ENCODE measurements at regions not wholly inside any gene's neighbourhood (a gene's known extent, or its start where the extent isn't known, plus 50 kb on each side); places are given as distances from the start of the nearest gene placed in this dataset.

- DNase-seq: no peak
Observed at GRCh38 chr2:7988440-7988839, 693.4 kb upstream of the ID2 start.

DNA sequence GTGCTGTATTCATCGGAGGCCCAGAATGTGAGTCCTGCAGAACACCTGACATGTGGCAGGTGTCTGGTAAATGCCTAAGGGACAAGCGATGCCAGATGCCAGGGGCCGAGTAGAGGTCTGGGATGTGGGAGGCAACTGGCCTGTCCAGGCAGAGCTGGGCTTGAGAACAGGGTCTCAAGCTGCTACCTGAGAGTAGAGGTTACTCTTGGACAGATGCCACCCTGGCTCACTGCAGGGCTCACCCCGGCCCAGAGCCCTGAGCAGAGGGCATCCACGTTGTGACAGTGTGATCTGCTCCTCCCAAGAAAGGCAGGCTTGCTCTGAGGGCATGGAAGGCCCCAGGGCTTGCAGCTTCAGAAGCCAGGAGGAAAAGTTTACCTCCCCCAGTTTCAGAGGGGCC, 692.0 kb upstream of the ID2 start:
- no peak for DNase-seq

DNA sequence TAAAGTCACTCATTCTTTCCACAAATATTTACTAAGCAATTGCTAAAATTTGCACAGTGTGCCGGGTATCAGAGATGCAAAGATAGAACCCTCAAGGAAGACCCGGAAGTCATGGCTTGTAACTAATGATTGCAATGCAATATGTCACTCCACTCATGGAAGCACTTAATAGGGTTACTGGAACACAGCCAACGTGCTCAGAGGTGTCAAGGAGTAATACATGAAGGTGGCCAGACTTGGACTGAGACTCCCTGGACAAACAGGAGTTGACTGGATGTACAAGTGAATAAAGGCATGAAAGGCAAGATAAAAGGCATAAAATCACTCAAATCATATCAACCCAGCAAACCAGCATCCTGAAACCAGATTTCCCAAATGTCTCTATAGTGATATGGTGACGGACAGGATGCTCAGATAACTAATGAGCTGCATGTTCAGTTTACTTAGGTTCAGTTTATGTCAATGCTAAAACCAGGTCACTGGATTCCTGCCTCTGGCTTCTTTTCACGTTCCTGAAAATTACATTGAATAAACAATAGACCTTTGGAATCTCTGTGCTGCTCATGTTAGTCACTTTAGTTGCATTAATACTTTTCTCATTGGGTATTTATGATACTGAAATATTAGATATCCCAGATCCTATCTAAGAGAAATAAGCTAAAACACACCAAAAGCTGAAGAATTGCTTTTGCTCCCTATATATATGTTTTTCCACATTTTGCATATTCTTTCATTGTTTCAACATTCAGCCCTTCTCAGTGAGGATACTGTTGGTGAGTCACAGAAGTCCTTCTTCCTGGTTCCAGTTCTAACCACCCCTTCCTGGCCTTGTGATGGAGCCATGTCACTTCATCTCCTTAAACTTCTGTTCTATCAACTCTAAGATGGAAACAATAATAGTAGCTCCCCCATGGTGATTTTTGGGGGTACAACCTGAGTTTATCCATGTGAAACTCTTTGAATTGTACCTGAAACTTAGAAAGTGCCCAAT, 688.9 kb upstream of the ID2 start:
- no peak for DNase-seq

DNA sequence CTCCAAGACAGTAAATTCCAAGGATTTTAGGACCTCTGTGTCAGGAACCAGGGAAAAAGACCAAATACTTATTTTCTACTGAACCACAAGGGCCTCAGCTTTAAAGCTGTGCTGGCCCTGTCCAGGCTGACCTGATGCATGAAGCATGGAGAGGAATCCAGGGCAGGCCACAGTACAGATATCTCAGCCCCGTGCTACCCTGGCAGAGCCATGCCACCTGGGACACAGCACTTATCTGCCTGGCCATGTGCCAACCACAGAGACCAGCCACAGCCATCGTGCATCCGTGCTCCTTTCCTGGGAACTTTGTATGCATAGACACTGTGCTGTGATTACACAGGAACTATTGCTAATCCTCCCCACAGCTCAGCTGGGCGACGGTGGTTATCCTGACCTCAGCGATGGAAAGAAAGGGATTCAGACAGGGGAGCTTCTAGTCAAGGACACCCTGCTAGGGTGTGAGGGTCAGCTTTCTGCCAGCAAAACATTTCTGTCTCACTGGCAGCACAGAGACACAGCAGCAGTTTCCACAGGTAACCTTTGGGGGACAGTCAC, 687.4 kb upstream of the ID2 start:
- DNase-seq: no peak

DNA sequence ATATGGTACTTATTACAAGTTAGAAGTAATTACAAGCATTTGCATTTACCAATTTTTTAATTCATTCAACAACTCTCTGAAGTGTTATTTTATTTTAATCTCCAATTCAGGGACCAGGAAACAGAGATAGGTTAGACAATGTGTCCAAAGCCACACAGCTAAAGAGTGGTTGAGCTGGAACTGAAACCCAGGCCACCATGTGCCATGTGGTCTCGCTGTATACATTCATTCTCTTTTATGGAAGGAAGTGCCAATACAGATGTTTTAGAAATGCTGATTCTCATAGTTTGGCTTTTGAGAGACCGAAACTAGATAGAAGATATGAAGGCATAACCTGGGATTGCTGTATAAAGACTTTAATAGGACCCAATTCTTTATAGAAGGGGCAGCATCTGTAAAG, 684.6 kb upstream of the ID2 start:
- DNase-seq: no peak

DNA sequence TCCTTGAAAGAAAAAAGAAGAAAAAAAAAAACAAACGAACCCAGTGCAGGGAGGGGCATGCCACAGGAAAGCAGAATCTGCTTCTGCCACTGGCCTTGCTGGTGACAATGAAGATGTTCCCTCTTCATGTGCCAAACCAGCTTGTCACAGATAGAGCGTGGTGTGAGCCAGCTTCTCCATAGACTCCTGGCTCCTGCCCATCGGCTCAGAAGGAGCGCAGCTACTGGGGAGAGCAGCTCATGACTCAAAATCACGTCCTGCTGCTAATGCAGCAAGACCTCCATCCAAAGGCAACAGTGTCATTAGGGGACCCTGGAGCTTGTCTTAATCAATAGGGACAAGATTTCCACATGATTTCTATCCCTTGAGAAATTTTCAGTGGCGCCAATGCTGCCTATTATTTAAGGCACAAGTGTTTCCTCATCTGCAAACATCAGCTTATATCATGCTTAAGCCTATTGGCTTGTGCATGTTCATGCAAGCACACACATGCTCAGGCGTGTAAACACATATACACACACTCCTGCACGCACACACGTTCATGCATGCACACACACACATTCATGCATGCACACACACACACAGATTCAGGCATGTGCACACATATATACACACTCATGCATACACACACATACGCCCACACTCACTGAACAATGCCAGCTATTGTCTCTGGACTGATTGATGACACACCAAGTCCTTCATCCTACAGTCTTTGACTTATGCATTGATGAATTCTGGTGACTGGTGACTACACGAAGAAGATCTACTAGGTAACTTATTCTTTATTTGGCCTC, 682.0 kb upstream of the ID2 start:
- DNase-seq: no peak

GRCh38 chr2:8000870-8001269, 681.0 kb upstream of the ID2 start:
- no peak for DNase-seq

- no peak for DNase-seq
Observed at GRCh38 chr2:8002765-8003393, 679.0 kb upstream of the ID2 start.

DNA sequence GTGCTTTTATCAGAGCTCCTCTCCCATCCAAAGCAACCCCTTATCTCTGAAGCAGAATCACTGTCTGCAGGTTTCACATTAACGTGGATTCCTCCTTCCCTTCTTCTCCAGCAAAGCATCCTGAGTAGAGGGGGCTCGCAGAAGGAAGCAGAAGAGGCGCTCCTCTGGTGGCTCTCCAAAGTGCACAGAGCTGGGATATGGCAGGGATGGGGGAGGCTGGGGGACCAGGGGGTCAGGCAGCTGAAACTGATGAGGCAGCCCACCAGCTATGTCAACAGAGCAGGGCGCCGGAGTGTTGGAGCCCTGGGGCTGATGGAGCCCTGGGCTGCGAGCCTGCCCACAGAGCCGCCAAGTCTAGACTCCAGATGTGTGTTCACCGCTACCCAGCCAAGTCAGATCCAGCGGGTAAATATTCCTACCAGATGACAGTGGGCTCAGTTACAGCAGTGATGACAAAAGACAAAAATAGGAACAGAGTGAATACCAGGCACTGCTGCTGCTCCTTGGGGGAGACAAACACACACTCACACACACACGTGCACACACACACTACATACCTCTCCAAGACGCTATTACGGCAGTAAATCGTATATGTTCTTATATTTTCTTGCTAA, 678.3 kb upstream of the ID2 start:
- DNase-seq: no peak

DNA sequence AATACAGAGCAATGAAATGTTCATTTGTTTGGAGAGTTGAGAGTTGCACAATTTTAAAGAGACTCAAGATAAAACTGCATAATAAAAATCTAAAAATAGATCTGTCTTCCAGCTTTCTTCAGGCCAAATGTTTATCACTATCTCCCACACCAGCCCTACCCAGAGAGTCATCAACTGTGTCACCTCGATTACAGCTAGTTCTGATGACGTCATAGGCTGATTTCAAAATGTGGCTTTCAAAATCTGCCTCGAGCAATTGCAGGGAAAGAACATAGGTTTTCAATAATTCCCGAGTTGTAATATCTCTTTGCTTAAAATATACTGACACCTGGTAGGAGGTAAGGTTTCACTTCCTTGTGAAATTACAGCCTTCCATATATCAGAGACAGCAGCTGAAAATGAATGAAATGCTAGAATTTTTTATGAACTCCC, 677.6 kb upstream of the ID2 start:
- no peak for DNase-seq

- DNase-seq: no peak
Observed at GRCh38 chr2:8006181-8006580, 675.7 kb upstream of the ID2 start.

DNA sequence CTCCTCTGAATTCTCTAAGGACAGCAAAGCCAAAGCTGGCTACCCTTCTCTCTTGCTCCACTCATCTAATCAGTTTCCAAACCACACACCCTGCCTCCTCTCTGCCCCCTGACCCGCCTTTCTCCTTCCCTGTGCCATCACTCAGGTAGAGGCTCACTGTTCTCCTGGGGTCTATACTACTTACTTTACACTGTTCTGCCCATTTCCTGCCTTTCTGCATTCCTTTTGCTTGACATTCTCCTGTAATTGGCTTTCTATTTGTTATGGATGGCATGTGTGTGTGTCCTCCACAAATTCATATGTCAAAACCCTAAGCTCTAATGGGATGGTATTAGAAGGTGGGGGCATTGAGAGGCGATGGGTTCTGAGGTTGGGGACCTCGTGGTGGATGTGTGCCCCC, 675.2 kb upstream of the ID2 start:
- no peak for DNase-seq

DNA sequence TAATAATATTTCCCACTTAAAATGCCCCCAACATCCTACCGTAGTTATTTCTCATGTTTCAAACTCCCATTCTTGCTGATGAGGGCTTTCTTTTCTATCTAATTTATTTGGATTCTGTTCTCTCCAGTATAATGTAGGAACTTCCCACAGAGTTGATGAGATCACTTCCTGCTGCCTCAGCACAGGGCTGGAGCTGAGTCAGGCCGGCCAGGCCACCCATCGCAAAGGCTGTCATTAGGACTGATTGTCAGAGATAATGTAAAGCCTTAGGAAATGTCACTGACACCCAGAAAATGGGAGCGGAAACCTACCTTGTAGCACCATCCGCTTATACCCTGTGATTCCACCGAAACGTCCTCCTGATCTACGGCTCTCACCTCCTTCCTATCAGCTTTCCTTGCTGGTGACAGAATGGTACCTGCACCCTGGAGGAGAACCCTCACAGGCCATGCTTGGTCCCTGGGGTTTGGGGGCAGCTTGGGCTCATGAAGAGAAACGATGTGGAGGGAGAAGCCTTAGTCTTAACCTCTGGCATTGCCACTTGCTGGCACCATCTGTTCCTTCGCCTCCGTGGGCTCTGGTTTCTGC, 672.8 kb upstream of the ID2 start:
- DNase-seq: no peak

DNA sequence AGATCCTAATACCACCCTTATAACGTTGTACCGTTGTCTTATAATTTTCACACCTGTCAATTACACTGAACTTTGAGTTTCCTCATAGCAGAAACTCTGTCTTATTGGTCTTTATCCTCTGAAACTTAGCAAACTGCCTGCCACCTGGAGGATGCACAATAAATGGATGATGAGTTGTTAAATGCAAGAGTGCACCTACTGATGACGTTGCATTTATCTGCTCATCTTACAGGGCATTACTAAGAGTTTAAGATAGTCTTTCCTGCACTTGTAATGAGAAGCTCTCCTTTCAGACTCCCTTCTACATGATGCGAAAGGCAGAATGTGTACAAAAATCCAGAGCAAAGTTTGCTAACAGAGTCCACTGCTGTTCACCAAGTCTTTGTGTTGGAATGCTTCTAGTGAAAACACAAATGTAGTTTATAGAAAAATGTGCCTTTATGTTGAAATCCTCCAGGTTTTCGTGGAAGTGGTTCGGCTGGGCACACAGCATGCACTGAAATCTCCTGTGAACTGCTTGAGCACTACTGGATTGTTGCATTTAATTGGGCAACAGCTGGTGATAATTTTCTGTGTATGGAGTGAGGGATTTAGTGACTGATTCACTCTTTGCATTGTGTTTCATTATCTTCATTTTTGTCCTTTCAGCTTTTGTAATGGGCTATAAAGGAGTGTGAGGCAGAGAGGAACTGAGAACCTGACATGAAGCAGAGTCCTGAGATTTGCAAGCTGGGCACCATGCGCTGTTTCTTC, 665.8 kb upstream of the ID2 start:
- DNase-seq: no peak

DNA sequence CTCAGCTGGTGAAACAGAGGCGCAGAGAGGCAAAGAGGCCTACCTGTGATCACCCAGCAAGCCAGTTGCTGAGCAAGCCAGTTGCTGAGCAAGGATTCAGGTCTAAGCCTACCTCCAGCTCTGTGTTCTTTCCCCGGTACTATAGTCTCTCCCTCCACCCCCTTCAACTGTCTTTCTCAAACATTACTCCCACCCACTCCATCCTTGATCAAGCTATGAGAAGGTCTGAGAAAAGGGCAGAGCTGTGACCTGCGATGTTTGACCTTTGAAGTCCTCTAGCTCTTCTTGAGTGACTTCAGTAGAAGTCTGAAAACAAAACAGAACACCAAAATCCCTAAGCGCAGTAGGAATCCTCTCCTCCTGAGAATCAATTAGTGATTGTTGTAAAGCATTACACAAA, 665.2 kb upstream of the ID2 start:
- DNase-seq: no peak

DNA sequence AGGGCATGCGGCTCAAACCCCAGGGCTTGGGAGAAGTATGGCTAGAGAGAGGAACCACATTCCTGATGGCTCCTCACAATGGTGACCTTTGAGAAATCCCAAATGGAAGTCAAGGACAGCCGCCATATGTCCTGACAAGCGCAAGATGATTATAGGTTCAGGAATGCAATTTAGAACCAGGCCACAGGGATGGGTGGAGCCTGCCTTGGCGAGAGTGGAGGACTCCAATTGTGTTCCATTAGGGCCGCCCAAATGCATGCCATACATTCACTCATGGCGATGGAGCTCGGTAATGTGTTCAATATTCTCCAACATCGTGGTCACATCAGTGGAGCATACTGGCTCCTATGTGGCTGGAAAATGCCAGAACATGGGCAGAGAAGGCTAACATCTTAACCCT, 662.9 kb upstream of the ID2 start:
- DNase-seq: no peak

DNA sequence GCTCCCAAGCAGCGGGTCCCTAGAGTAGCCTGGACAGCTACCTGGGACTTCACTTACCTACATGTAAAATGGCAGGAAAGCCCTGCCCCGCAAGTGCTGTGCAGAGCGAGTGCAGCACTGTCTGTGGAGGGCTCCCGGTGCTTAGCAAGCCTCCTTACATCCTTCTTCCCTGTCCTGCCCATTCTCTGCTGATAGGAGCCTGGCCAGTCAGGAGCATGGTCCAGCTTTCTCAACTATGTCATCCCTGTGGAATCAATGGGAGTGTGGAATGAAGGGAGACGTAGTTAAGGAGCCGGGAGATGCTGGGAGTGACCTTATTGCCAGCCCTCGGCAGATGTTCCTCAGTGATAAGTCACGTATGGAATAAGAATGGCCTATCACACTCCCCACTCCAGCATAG, 661.9 kb upstream of the ID2 start:
- DNase-seq: no peak

GRCh38 chr2:8021921-8022320, 659.9 kb upstream of the ID2 start:
- no peak for DNase-seq

- DNase-seq: no peak
Observed at GRCh38 chr2:8022908-8023640, 658.8 kb upstream of the ID2 start.

GRCh38 chr2:8024506-8024905, 657.4 kb upstream of the ID2 start:
- no peak for DNase-seq

DNA sequence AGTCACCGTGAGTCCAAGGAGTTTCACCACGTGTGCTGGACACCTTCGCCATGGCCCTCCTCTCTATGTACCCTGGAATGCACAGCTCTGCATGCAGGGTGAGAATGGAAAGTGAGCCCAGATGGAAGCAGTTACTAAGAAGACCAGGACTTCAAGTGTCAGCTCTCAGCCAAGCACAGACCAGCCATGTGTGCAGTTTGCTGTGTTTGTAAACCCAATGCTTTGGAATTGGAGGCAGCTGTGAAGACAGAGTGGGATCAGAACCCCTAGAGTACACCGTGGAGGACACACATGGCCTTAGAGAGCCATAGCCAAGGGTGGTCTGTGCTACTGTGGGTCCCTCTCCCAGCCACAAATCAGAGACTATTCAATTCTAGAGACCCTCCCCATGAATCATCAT, 655.5 kb upstream of the ID2 start:
- no peak for DNase-seq
